ENCODE measurements at regions not wholly inside any gene's neighbourhood (a gene's known extent, or its start where the extent isn't known, plus 50 kb on each side); places are given as distances from the start of the nearest gene placed in this dataset.
"Not testable (repeated sequence)": the region's sequence is repeated elsewhere in the genome, so short reads cannot be mapped to it uniquely, and the experiment has no call there.

DNA sequence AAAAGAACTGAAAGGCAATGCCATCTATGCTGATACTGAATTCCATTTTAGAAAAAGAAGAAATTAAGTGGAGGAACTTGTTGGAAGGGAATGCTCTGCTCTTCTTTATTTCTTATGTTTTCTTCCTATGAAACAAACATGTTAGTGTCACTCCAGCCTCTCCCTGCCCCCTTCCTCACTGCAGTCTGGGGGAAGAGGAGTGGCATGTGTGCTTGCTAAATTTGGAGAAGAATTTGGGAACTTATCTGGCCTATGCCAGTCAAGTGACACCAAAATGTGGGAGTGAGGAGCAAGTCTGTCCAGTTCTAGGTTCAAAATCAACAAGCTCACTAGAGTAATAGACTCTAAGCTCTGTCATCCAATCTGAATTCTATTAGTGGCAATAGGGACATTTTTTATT, 214.6 kb downstream of the RBM26 start:
- no peak overlapping the region for H3K27ac ChIP-seq
- TF ChIP-seq, protein P1, sequence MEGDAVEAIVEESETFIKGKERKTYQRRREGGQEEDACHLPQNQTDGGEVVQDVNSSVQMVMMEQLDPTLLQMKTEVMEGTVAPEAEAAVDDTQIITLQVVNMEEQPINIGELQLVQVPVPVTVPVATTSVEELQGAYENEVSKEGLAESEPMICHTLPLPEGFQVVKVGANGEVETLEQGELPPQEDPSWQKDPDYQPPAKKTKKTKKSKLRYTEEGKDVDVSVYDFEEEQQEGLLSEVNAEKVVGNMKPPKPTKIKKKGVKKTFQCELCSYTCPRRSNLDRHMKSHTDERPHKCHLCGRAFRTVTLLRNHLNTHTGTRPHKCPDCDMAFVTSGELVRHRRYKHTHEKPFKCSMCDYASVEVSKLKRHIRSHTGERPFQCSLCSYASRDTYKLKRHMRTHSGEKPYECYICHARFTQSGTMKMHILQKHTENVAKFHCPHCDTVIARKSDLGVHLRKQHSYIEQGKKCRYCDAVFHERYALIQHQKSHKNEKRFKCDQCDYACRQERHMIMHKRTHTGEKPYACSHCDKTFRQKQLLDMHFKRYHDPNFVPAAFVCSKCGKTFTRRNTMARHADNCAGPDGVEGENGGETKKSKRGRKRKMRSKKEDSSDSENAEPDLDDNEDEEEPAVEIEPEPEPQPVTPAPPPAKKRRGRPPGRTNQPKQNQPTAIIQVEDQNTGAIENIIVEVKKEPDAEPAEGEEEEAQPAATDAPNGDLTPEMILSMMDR (conservative IDR thresholded peaks at IDR 0.05) = no peak
- no peak for TF ChIP-seq ZFX (IDR thresholded peaks at IDR 0.05)

GRCh38 chr13:79190932-79191331, 215.1 kb downstream of the RBM26 start:
- no peak for TF ChIP-seq ZFX (IDR thresholded peaks at IDR 0.05)
- TF ChIP-seq, protein P1 (conservative IDR thresholded peaks at IDR 0.05) = no peak

GRCh38 chr13:79187917-79188690, 218.0 kb downstream of the RBM26 start:
- no peak overlapping the region for H3K27ac ChIP-seq
- TF ChIP-seq, protein P1 (conservative IDR thresholded peaks at IDR 0.05) = no peak
- TF ChIP-seq ZFX (IDR thresholded peaks at IDR 0.05) = no peak

More at GRCh38 chr13:79190932-79191331, 215.1 kb downstream of the RBM26 start:
- no peak overlapping the region for H3K27ac ChIP-seq

- TF ChIP-seq ZFX (IDR thresholded peaks at IDR 0.05) = no peak
- TF ChIP-seq, protein P1 (conservative IDR thresholded peaks at IDR 0.05) = no peak
- H3K27ac ChIP-seq = no peak overlapping the region
Measured at GRCh38 chr13:79185580-79185979, 220.5 kb downstream of the RBM26 start.

- TF ChIP-seq, protein P1 (conservative IDR thresholded peaks at IDR 0.05) = no peak
- TF ChIP-seq ZFX (IDR thresholded peaks at IDR 0.05) = no peak
Measured at GRCh38 chr13:79183231-79183630, 222.8 kb downstream of the RBM26 start.

DNA sequence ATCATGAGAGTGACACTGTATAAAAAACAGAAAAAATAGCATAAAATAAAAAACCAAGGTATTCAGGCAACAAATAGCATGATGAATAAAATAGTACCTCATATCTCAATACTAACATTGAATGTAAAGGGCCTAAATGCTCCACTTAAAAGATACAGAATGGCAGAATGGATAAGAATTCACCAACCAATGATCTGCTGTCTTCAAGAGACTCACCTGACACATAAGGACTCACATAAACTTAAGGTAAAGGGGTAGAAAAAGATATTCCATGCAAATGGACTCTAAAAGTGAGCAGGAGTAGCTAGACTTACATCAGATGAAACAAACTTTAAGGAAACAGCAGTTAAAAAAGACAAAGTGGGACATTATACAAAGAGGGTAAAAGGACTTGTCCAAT, 232.4 kb downstream of the RBM26 start:
- H3K27ac ChIP-seq = not testable (repeated sequence)

More at GRCh38 chr13:79183231-79183630, 222.8 kb downstream of the RBM26 start:
- no peak overlapping the region for H3K27ac ChIP-seq

GRCh38 chr13:79172924-79173323, 233.1 kb downstream of the RBM26 start:
- not testable (repeated sequence) for H3K27ac ChIP-seq

DNA sequence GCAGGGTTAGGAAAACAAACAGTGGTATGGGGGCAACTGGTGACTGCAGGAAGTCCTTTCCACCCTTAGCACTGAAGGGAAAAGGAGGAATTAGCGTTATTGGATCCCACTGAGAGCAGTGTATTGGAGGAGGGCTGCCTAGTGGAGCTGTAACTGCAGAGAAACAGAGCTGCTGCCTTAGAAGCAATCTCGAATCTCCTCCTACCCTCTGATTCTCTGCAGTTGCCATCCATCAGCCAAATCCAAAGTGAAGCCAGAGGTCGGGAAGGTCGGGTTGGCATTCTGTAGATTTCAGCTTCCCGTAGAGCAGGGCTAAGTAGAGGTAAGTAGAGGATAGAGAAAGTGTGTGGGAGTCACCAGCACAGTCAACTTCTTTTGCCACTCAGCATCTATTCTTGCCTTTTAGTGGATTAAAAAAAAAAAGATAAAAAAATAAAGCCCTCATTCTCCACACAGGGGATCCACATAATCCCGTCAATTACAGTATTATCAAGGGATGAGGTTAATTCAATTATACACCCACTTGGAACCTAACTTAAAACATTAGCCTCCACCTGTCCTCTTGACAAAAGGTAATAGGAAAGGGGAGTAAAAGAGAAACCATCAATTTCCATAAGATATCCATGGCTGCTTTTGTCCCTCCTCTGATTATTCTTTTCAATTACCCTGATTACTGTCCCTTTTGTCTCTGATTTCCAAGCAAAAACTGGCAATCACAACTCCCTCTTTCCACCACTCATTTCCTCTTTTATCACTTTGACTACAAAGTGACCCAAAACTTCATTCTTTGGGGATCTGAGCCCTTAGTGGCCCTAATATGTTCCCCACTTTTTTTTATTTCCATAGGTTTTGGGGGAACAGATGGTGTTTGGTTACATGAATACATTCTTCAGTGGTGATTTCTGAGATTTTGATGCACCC, 234.7 kb downstream of the RBM26 start:
- TF ChIP-seq ZFX (IDR thresholded peaks at IDR 0.05) = no peak
- TF ChIP-seq, protein P1 (conservative IDR thresholded peaks at IDR 0.05) = no peak
- H3K27ac ChIP-seq = no peak overlapping the region
